GM12865 (cell line): ENCODE measurements at regions not wholly inside any gene's neighbourhood (a gene's known extent, or its start where the extent isn't known, plus 50 kb on each side); places are given as distances from the start of the nearest gene placed in this dataset.
A peak's percentile ranks its signal among the peaks of the same experiment; 100 is the strongest.

Experiments
- DNase-seq: peaks from one replicate; pipeline ENCODE4 v3.0.0; 2010; ENCODE audit warnings: low read depth
- H3K4me3 ChIP-seq: 2 replicates; pipeline ENCODE4 v1.5.1; 2011; ENCODE audit warnings: mild to moderate bottlenecking, low read depth, low read length, control low read depth
- CTCF ChIP-seq: IDR thresholded peaks from 2 replicates; pipeline ENCODE4 v1.5.1; 2011; ENCODE audit warnings: low read length, control low read depth, low read depth, inconsistent platforms; ENCODE audit not compliant: insufficient read depth; ENCODE audit errors: missing control alignments

- no peak overlapping the region for H3K4me3 ChIP-seq
- peak; percentile 75 for DNase-seq
- no peak for TF ChIP-seq CTCF
Measured at GRCh38 chrX:40420899-40421729, 159.7 kb upstream of the ATP6AP2 start.

- H3K4me3 ChIP-seq = no peak overlapping the region
- DNase-seq = peak; percentile 44
- no peak for TF ChIP-seq CTCF
Measured at GRCh38 chrX:40418813-40419195, 162.0 kb upstream of the ATP6AP2 start.

- TF ChIP-seq CTCF = no peak
- no peak overlapping the region for H3K4me3 ChIP-seq
- peak; percentile 27 for DNase-seq
Measured at GRCh38 chrX:40418146-40418812, 162.5 kb upstream of the ATP6AP2 start.

GRCh38 chrX:40415675-40416074, 165.1 kb upstream of the ATP6AP2 start:
- H3K4me3 ChIP-seq = no peak overlapping the region
- DNase-seq = no peak
- no peak for TF ChIP-seq CTCF

- TF ChIP-seq CTCF = no peak
- no peak for DNase-seq
- no peak overlapping the region for H3K4me3 ChIP-seq
Measured at GRCh38 chrX:40414335-40414734, 166.4 kb upstream of the ATP6AP2 start.

GRCh38 chrX:40411340-40412111, 169.2 kb upstream of the ATP6AP2 start:
- TF ChIP-seq CTCF = peak; percentile 49
- no peak overlapping the region for H3K4me3 ChIP-seq
- peak; percentile 60 for DNase-seq
